K562 (cell line): ENCODE measurements at regions not wholly inside any gene's neighbourhood (a gene's known extent, or its start where the extent isn't known, plus 50 kb on each side); places are given as distances from the start of the nearest gene placed in this dataset.

Experiments
- BRD9 ChIP-seq: fragments of 450-650 bp; IDR thresholded peaks from 2 replicates; pipeline ENCODE4 v1.6.1; 2018; ENCODE audit warnings: low read depth; ENCODE audit not compliant: partially characterized antibody
- TF ChIP-seq, protein P1 (sequence below): fragments of 200-600 bp; sonication (generic); IDR thresholded peaks from one replicate; pipeline ENCODE4 v1.6.1; 2012; ENCODE audit warnings: mild to moderate bottlenecking, low read depth, low read length, inconsistent platforms

DNA sequence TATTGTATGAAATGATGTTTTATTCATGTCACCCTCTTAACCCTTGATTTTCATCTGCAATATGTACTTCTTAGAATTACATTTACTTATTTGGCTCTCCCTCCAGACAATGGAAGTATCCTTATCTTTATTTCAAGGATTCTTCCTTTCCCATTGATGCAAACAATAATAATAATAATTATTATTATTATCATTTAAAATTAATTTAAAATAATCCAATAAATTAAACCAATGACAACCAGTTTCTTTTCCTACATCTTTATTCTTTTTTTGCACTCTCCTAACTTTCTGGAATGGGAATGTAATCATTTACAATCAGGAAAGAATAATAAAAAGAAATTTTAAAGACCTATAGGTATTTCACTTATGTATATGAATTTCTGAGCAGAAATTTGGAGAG is 504.4 kb downstream of the INHBA start (continued):
- TF ChIP-seq, protein P1, sequence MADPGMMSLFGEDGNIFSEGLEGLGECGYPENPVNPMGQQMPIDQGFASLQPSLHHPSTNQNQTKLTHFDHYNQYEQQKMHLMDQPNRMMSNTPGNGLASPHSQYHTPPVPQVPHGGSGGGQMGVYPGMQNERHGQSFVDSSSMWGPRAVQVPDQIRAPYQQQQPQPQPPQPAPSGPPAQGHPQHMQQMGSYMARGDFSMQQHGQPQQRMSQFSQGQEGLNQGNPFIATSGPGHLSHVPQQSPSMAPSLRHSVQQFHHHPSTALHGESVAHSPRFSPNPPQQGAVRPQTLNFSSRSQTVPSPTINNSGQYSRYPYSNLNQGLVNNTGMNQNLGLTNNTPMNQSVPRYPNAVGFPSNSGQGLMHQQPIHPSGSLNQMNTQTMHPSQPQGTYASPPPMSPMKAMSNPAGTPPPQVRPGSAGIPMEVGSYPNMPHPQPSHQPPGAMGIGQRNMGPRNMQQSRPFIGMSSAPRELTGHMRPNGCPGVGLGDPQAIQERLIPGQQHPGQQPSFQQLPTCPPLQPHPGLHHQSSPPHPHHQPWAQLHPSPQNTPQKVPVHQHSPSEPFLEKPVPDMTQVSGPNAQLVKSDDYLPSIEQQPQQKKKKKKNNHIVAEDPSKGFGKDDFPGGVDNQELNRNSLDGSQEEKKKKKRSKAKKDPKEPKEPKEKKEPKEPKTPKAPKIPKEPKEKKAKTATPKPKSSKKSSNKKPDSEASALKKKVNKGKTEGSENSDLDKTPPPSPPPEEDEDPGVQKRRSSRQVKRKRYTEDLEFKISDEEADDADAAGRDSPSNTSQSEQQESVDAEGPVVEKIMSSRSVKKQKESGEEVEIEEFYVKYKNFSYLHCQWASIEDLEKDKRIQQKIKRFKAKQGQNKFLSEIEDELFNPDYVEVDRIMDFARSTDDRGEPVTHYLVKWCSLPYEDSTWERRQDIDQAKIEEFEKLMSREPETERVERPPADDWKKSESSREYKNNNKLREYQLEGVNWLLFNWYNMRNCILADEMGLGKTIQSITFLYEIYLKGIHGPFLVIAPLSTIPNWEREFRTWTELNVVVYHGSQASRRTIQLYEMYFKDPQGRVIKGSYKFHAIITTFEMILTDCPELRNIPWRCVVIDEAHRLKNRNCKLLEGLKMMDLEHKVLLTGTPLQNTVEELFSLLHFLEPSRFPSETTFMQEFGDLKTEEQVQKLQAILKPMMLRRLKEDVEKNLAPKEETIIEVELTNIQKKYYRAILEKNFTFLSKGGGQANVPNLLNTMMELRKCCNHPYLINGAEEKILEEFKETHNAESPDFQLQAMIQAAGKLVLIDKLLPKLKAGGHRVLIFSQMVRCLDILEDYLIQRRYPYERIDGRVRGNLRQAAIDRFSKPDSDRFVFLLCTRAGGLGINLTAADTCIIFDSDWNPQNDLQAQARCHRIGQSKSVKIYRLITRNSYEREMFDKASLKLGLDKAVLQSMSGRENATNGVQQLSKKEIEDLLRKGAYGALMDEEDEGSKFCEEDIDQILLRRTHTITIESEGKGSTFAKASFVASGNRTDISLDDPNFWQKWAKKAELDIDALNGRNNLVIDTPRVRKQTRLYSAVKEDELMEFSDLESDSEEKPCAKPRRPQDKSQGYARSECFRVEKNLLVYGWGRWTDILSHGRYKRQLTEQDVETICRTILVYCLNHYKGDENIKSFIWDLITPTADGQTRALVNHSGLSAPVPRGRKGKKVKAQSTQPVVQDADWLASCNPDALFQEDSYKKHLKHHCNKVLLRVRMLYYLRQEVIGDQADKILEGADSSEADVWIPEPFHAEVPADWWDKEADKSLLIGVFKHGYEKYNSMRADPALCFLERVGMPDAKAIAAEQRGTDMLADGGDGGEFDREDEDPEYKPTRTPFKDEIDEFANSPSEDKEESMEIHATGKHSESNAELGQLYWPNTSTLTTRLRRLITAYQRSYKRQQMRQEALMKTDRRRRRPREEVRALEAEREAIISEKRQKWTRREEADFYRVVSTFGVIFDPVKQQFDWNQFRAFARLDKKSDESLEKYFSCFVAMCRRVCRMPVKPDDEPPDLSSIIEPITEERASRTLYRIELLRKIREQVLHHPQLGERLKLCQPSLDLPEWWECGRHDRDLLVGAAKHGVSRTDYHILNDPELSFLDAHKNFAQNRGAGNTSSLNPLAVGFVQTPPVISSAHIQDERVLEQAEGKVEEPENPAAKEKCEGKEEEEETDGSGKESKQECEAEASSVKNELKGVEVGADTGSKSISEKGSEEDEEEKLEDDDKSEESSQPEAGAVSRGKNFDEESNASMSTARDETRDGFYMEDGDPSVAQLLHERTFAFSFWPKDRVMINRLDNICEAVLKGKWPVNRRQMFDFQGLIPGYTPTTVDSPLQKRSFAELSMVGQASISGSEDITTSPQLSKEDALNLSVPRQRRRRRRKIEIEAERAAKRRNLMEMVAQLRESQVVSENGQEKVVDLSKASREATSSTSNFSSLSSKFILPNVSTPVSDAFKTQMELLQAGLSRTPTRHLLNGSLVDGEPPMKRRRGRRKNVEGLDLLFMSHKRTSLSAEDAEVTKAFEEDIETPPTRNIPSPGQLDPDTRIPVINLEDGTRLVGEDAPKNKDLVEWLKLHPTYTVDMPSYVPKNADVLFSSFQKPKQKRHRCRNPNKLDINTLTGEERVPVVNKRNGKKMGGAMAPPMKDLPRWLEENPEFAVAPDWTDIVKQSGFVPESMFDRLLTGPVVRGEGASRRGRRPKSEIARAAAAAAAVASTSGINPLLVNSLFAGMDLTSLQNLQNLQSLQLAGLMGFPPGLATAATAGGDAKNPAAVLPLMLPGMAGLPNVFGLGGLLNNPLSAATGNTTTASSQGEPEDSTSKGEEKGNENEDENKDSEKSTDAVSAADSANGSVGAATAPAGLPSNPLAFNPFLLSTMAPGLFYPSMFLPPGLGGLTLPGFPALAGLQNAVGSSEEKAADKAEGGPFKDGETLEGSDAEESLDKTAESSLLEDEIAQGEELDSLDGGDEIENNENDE: no peak
- TF ChIP-seq BRD9: no peak
